ENCODE measurements at regions not wholly inside any gene's neighbourhood (a gene's known extent, or its start where the extent isn't known, plus 50 kb on each side); places are given as distances from the start of the nearest gene placed in this dataset.

GRCh38 chr2:83224591-83225200 lies 1234.4 kb downstream of the SUCLG1 start:
- H3K4me1 ChIP-seq (ENCODE audit: control insufficient read depth in 2 of 3, insufficient read depth in 2 of 3, low read depth in 1 of 3, low read length in 3 of 3), result no peaks in the 10 kb centered on the region
- no peak for DNase-seq
- TF ChIP-seq CTCF (IDR thresholded peaks at IDR 0.05; ENCODE audit: borderline replicate concordance, extremely low read depth, insufficient read depth), result no peak
- no peak overlapping the region for H3K4me3 ChIP-seq (ENCODE audit: low read length in 3 of 3)
- no peak overlapping the region for H3K27ac ChIP-seq (ENCODE audit: low read depth in 2 of 2, low read length in 2 of 2)
- H3K27me3 ChIP-seq (ENCODE audit: control insufficient read depth, insufficient read depth, low read length), result no peaks in the 10 kb centered on the region
- H3K36me3 ChIP-seq (ENCODE audit: control insufficient read depth in 2 of 3, insufficient read depth in 3 of 3, low read length in 3 of 3), result no peaks in the 10 kb centered on the region
- H3K9me3 ChIP-seq (ENCODE audit: control insufficient read depth in 2 of 3, insufficient read depth in 1 of 3, low read length in 3 of 3), result no peaks in the 10 kb centered on the region
- H3K9ac ChIP-seq (ENCODE audit: low read length in 3 of 3), result no peak overlapping the region
- no peak for FAIRE-seq
- intact Hi-C loops (cut with DNase I), result no loop called here

- intact Hi-C loops (cut with DNase I), result no loop called here
Measured at GRCh38 chr2:83221258-83221657, 1237.8 kb downstream of the SUCLG1 start.

DNA sequence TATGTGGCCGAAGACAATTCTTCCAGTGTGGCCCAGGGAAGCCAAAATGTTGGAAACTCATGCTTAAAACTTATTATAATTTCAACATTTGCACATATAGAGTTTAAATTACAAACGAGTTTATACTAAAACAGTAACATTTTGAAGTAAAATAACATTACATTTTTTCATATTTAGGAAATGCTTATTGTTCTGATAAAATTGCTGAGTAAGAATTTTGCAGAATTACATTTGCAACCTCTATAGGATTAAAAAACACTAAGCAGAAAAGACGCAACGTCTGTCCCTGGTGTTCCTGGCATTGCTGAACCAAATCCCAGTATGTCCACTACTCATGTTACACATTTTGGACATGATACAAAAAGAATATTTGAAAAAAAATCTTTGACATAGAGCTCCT lies 1241.2 kb downstream of the SUCLG1 start:
- TF ChIP-seq CTCF (IDR thresholded peaks at IDR 0.05; ENCODE audit: borderline replicate concordance, extremely low read depth, insufficient read depth), result no peak
- no peak overlapping the region for H3K9ac ChIP-seq (ENCODE audit: low read length in 3 of 3)
- no peak overlapping the region for H3K27ac ChIP-seq (ENCODE audit: low read depth in 2 of 2, low read length in 2 of 2)
- H3K4me3 ChIP-seq (ENCODE audit: low read length in 3 of 3), result no peak overlapping the region
- intact Hi-C loops (cut with DNase I), result no loop called here
- H3K4me1 ChIP-seq (ENCODE audit: control insufficient read depth in 2 of 3, insufficient read depth in 2 of 3, low read depth in 1 of 3, low read length in 3 of 3), result no peaks in the 10 kb centered on the region
- H3K27me3 ChIP-seq (ENCODE audit: control insufficient read depth, insufficient read depth, low read length), result no peaks in the 10 kb centered on the region
- no peaks in the 10 kb centered on the region for H3K36me3 ChIP-seq (ENCODE audit: control insufficient read depth in 2 of 3, insufficient read depth in 3 of 3, low read length in 3 of 3)
- DNase-seq, result no peak
- no peaks in the 10 kb centered on the region for H3K9me3 ChIP-seq (ENCODE audit: control insufficient read depth in 2 of 3, insufficient read depth in 1 of 3, low read length in 3 of 3)
- no peak for FAIRE-seq

More at GRCh38 chr2:83221258-83221657, 1237.8 kb downstream of the SUCLG1 start:
- Histone ChIP-seq H3K27ac (ENCODE audit: low read depth in 2 of 2, low read length in 2 of 2) (no peak overlapping the region), H3K9me3 (ENCODE audit: control insufficient read depth in 2 of 3, insufficient read depth in 1 of 3, low read length in 3 of 3) (no peaks in the 10 kb centered on the region), H3K27me3 (ENCODE audit: control insufficient read depth, insufficient read depth, low read length) (no peaks in the 10 kb centered on the region), H3K4me3 (ENCODE audit: low read length in 3 of 3) (no peak overlapping the region), H3K36me3 (ENCODE audit: control insufficient read depth in 2 of 3, insufficient read depth in 3 of 3, low read length in 3 of 3) (no peaks in the 10 kb centered on the region), H3K9ac (ENCODE audit: low read length in 3 of 3) (no peak overlapping the region), H3K4me1 (ENCODE audit: control insufficient read depth in 2 of 3, insufficient read depth in 2 of 3, low read depth in 1 of 3, low read length in 3 of 3) (no peaks in the 10 kb centered on the region)
- FAIRE-seq, result no peak
- no peak for TF ChIP-seq CTCF (IDR thresholded peaks at IDR 0.05; ENCODE audit: borderline replicate concordance, extremely low read depth, insufficient read depth)
- DNase-seq, result no peak

DNA sequence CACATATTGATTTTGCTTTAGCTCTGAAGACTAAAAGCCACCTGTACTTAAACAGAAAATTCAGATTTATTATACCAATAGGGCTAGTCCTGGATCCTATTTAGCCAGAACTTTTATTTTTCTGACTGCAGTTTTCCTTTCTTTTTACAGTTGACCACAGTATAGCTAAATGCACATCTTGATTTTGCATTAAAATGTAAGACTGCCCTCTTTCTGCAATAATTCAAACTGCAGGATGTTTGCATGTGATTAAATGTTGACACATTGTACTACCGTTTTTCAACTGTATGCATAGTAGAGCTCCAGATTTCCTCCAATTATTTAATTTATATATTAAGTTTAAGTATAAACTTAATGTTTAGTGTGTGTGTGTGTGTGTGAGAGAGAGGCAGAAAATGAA lies 1262.9 kb downstream of the SUCLG1 start:
- FAIRE-seq (peak; percentile 95), DNase-seq (peak in 2 of 5 donors; percentile 53 to 64)
- H3K27me3 ChIP-seq (ENCODE audit: control insufficient read depth, insufficient read depth, low read length), result no peaks in the 10 kb centered on the region
- H3K27ac ChIP-seq (ENCODE audit: low read depth in 2 of 2, low read length in 2 of 2), result no peak overlapping the region
- no peak overlapping the region for H3K9ac ChIP-seq (ENCODE audit: low read length in 3 of 3)
- no peaks in the 10 kb centered on the region for H3K4me1 ChIP-seq (ENCODE audit: control insufficient read depth in 2 of 3, insufficient read depth in 2 of 3, low read depth in 1 of 3, low read length in 3 of 3)
- intact Hi-C loops (cut with DNase I), result no loop called here
- H3K36me3 ChIP-seq (ENCODE audit: control insufficient read depth in 2 of 3, insufficient read depth in 3 of 3, low read length in 3 of 3), result no peaks in the 10 kb centered on the region
- no peak overlapping the region for H3K4me3 ChIP-seq (ENCODE audit: low read length in 3 of 3)
- no peaks in the 10 kb centered on the region for H3K9me3 ChIP-seq (ENCODE audit: control insufficient read depth in 2 of 3, insufficient read depth in 1 of 3, low read length in 3 of 3)
- peak; percentile 57 for TF ChIP-seq CTCF (IDR thresholded peaks at IDR 0.05; ENCODE audit: borderline replicate concordance, extremely low read depth, insufficient read depth)
